Testis (tissue), 2 donors: ENCODE measurements at regions not wholly inside any gene's neighbourhood (a gene's known extent, or its start where the extent isn't known, plus 50 kb on each side); places are given as distances from the start of the nearest gene placed in this dataset.

Experiments used
- CTCF ChIP-seq, 3 experiments: fragments of 450-650 bp in 2 of 3; fragments of 200-600 bp in 1 of 3; sonication (generic) in 1 of 3; IDR thresholded peaks; one replicate each; pipeline ENCODE4 v1.5.1; 2016 to 2019; ENCODE audit warnings: antibody characterized with exemption in 3 of 3, mild to moderate bottlenecking in 2 of 3, moderate library complexity in 1 of 3
- POLR2A ChIP-seq: fragments of 450-650 bp; IDR thresholded peaks from one replicate; pipeline ENCODE4 v1.6.1; 2017; ENCODE audit warnings: antibody characterized with exemption, mild to moderate bottlenecking, moderate library complexity

- TF ChIP-seq CTCF (IDR thresholded peaks at IDR 0.05), result no peak
- TF ChIP-seq POLR2A, result no peak
These were observed 523.1 kb downstream of the MID1IP1 start for GRCh38 chrX:39324233-39324930.
